ENCODE measurements at regions not wholly inside any gene's neighbourhood (a gene's known extent, or its start where the extent isn't known, plus 50 kb on each side); places are given as distances from the start of the nearest gene placed in this dataset.
"Not testable (repeated sequence)": the region's sequence is repeated elsewhere in the genome, so short reads cannot be mapped to it uniquely, and the experiment has no call there.

DNA sequence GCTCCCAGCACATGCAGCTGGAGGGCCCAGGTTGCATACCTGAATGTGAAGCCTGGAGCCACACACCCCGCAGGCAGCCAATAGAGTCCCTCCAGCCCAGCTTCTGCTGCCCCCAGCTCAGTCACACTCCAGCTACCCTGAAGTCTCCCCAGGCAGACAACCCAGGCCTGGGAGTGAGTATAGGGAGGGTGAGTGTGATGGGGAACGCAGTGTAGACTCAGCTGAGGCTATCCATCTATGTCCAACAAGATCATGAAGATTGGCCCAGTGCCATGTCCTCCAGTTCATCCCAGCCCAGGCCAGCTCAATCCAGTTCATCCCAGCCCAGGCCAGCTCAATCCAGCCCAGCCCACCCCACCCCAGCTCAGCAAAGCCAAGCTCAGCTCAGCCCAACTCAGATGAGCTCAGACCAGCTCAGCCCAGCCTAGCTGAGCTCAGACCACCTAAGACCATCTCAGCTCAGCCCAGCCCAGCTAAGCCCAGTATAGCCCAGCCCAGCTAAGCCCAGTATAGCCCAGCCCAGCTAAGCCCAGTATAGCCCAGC is 330.4 kb downstream of the TMEM121 start:
- Histone ChIP-seq H3K27ac (no peak overlapping the region), H3K36me3 (no peaks in the 10 kb centered on the region), H3K4me1 (no peaks in the 10 kb centered on the region), H3K27me3 (no peaks in the 10 kb centered on the region), H3K9me3 (peaks cover 0 to 3% of the 10 kb centered on the region in 2 donors), H3K4me3 (no peak overlapping the region)
- TF ChIP-seq POLR2A (IDR thresholded peaks at IDR 0.05), result no peak
- TF ChIP-seq, protein P1, sequence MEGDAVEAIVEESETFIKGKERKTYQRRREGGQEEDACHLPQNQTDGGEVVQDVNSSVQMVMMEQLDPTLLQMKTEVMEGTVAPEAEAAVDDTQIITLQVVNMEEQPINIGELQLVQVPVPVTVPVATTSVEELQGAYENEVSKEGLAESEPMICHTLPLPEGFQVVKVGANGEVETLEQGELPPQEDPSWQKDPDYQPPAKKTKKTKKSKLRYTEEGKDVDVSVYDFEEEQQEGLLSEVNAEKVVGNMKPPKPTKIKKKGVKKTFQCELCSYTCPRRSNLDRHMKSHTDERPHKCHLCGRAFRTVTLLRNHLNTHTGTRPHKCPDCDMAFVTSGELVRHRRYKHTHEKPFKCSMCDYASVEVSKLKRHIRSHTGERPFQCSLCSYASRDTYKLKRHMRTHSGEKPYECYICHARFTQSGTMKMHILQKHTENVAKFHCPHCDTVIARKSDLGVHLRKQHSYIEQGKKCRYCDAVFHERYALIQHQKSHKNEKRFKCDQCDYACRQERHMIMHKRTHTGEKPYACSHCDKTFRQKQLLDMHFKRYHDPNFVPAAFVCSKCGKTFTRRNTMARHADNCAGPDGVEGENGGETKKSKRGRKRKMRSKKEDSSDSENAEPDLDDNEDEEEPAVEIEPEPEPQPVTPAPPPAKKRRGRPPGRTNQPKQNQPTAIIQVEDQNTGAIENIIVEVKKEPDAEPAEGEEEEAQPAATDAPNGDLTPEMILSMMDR (IDR thresholded peaks at IDR 0.05), result no peak
- peak in 1 of 2 donors; percentile 7 for DNase-seq
- intact Hi-C loops (cut with DNase I; ENCODE audit: low total_unique reads), result no loop called here

DNA sequence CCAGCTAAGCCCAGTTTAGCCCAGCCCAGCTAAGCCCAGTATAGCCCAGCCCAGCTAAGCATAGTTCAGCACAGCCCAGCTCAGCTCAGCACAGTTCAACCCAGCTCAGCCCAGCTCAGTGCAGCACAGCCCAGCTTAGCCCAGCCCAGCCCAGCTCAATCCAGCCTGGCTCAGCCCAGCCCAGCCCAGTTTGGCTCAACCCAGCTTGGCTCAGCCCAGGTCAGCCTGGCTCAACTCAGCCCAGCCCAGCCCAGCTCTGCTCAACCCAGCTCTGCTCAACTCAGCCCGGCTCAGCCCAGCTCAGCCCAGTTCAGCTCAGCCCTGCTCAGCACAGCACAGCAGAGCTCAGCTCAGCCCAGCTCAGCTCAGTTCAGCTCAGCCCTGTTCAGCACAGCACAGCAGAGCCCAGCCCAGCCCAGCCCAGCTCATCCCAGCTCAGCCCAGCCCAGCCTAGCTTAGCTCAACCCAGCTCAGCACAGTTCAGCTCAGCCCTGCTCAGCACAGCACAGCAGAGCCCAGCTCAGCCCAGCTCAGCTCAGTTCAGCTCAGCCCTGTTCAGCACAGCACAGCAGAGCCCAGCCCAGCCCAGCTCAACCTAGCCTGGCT is 330.9 kb downstream of the TMEM121 start:
- intact Hi-C loops (cut with DNase I; ENCODE audit: low total_unique reads), result no loop called here
- Histone ChIP-seq H3K4me3 (no peak overlapping the region), H3K4me1 (no peaks in the 10 kb centered on the region), H3K9me3 (peaks cover 0 to 3% of the 10 kb centered on the region in 2 donors), H3K27ac (no peak overlapping the region), H3K27me3 (no peaks in the 10 kb centered on the region), H3K36me3 (no peaks in the 10 kb centered on the region)
- TF ChIP-seq, protein P1 (IDR thresholded peaks at IDR 0.05), result no peak
- TF ChIP-seq POLR2A (IDR thresholded peaks at IDR 0.05), result no peak
- DNase-seq, result no peak

- no peak for TF ChIP-seq POLR2A (IDR thresholded peaks at IDR 0.05)
- TF ChIP-seq, protein P1 (IDR thresholded peaks at IDR 0.05), result no peak
These were observed 331.7 kb downstream of the TMEM121 start for GRCh38 chr14:105857826-105858675.

DNA sequence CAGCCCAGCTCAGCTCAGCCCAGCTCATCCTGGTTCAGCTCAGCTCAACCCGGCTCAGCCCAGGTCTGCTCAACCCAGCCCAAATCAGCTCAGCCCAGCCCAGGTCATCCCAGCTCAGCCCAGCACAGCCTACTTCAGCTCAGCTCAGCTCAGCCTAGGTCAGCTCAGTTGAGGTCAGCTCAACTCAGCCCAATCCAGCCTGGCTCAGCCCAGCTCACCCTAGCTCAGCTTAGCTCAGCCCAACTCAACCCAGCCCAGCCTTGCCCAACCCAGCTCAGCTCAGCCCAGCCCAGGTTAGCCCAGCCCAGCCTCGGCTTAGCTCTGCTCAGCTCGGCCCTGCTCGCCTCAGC is 332.3 kb downstream of the TMEM121 start:
- no peaks in the 10 kb centered on the region for H3K27me3 ChIP-seq
- H3K36me3 ChIP-seq, result no peaks in the 10 kb centered on the region
- intact Hi-C loops (cut with DNase I; ENCODE audit: low total_unique reads), result no loop called here
- DNase-seq, result peak; percentile 8 to 10
- H3K4me1 ChIP-seq, result no peaks in the 10 kb centered on the region
- no peak overlapping the region for H3K4me3 ChIP-seq
- TF ChIP-seq POLR2A (IDR thresholded peaks at IDR 0.05), result no peak
- TF ChIP-seq, protein P1 (IDR thresholded peaks at IDR 0.05), result no peak
- peaks cover 0 to 3% of the 10 kb centered on the region in 2 donors for H3K9me3 ChIP-seq
- H3K27ac ChIP-seq, result no peak overlapping the region

More at GRCh38 chr14:105857826-105858675, 331.7 kb downstream of the TMEM121 start:
- intact Hi-C loops (cut with DNase I; ENCODE audit: low total_unique reads), result no loop called here
- H3K27ac ChIP-seq, result no peak overlapping the region
- no peak overlapping the region for H3K4me3 ChIP-seq
- peak; percentile 6 to 11 for DNase-seq
- H3K36me3 ChIP-seq, result no peaks in the 10 kb centered on the region
- no peaks in the 10 kb centered on the region for H3K27me3 ChIP-seq
- H3K9me3 ChIP-seq, result peaks cover 0 to 3% of the 10 kb centered on the region in 2 donors
- no peaks in the 10 kb centered on the region for H3K4me1 ChIP-seq

DNA sequence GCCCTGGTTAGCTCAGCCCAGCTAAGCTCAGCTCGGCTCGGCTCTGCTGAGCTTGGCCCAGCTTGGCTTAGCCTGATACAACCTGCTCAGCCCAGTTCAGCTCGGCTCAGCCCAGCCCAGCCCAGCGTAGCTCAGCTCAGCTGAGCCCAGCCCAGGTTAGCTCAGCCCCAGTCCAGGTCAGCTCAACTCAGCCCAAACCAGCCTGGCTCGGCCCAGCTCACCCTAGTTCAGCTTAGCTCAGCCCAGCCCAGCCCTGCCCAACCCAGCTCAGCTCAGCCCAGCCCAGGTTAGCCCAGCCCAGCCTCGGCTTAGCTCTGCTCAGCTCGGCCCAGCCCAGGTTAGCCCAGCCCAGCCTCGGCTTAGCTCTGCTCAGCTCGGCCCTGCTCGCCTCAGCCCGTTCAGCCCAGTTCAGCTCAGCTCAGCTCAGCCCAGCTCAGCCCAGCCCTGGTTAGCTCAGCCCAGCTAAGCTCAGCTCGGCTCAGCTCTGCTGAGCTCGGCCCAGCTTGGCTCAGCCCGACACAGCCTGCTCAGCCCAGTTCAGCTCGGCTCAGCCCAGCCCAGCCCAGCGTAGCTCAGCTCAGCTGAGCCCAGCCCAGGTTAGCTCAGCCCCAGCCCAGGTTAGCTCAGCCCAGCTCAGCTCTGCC is 332.8 kb downstream of the TMEM121 start:
- H3K9me3 ChIP-seq; H3K27me3 ChIP-seq; H3K27ac ChIP-seq; intact Hi-C loops (cut with DNase I; ENCODE audit: low total_unique reads); H3K4me3 ChIP-seq; H3K4me1 ChIP-seq; H3K36me3 ChIP-seq: not testable (repeated sequence)
- peak in 1 of 2 donors; percentile 9 for DNase-seq
